Naive thymus-derived CD4-positive, alpha-beta T cell (primary cell): ENCODE measurements at regions not wholly inside any gene's neighbourhood (a gene's known extent, or its start where the extent isn't known, plus 50 kb on each side); places are given as distances from the start of the nearest gene placed in this dataset.

Experiments
- ATAC-seq: fragments of 150-1000 bp; cut with Tn5 transposase; 2 replicates; pipeline ENCODE4 v1.10.0; 2021; ENCODE audit warnings: mild to moderate bottlenecking, moderate library complexity
- CTCF ChIA-PET: fragments of 350-600 bp; sonication (Branson Sonifier 250); formaldehyde crosslinking; loops from one replicate; lab custom pipeline; 2021; ENCODE audit warnings: antibody characterized with exemption; lab: Charles Lee
- POLR2A ChIA-PET: fragments of 350-600 bp; sonication (Branson Sonifier 250); formaldehyde crosslinking; loops from one replicate; lab custom pipeline; 2021; ENCODE audit warnings: antibody characterized with exemption, inconsistent platforms; lab: Charles Lee
- DNase-seq, 9 donors: peaks; one replicate each; pipeline versions ENCODE4 v3.0.0 to v3.0.0-alpha.2; 2020 to 2022; ENCODE audit warnings: mixed read lengths in 1 of 9
- H3K27ac ChIP-seq: one replicate; pipeline ENCODE4 v1.7.0; 2013; ENCODE audit warnings: mild to moderate bottlenecking, low read depth, low read length, moderate library complexity
- H3K27me3 ChIP-seq, 2 donors: one replicate each; pipeline ENCODE4 v1.7.0; 2013; ENCODE audit warnings: low read length in 2 of 2, mild to moderate bottlenecking in 2 of 2, moderate library complexity in 2 of 2; ENCODE audit not compliant: control insufficient read depth in 2 of 2, insufficient read depth in 2 of 2
- H3K36me3 ChIP-seq, 3 experiments: 1 replicate in 2 of 3; 2 replicates in 1 of 3; pipeline ENCODE4 v1.7.0; 2013; ENCODE audit warnings: low read length in 3 of 3, mild to moderate bottlenecking in 3 of 3, moderate library complexity in 1 of 3; ENCODE audit not compliant: insufficient read depth in 3 of 3, control insufficient read depth in 2 of 3
- H3K4me1 ChIP-seq, 2 donors: one replicate each; pipeline ENCODE4 v1.7.0; 2013; ENCODE audit warnings: low read length in 2 of 2, mild to moderate bottlenecking in 2 of 2, moderate library complexity in 1 of 2; ENCODE audit not compliant: control insufficient read depth in 2 of 2, insufficient read depth in 2 of 2
- H3K4me3 ChIP-seq: 2 replicates; pipeline ENCODE4 v1.7.0; 2013; ENCODE audit warnings: mild to moderate bottlenecking, low read length
- H3K9me3 ChIP-seq, 3 experiments: 1 replicate in 2 of 3; 2 replicates in 1 of 3; pipeline ENCODE4 v1.7.0; 2013; ENCODE audit warnings: low read length in 3 of 3; ENCODE audit not compliant: control insufficient read depth in 2 of 3
- H3K27ac Mint-ChIP-seq, 9 donors: one replicate each; pipeline ENCODE4 v1.8.0; 2020 to 2022; ENCODE audit warnings: mixed read lengths in 9 of 9, mild to moderate bottlenecking in 8 of 9, moderate library complexity in 5 of 9, inconsistent platforms in 2 of 9
- H3K27me3 Mint-ChIP-seq, 5 donors: one replicate each; pipeline ENCODE4 v1.8.0; 2021 to 2022; ENCODE audit warnings: mixed read lengths in 5 of 5, mild to moderate bottlenecking in 1 of 5
- H3K36me3 Mint-ChIP-seq, 5 donors: one replicate each; pipeline ENCODE4 v1.8.0; 2020 to 2022; ENCODE audit warnings: mixed read lengths in 5 of 5, mild to moderate bottlenecking in 3 of 5, inconsistent platforms in 1 of 5
- H3K4me1 Mint-ChIP-seq, 7 donors: one replicate each; pipeline ENCODE4 v1.8.0; 2020 to 2022; ENCODE audit warnings: mixed read lengths in 7 of 7, mild to moderate bottlenecking in 3 of 7, inconsistent platforms in 1 of 7
- H3K4me3 Mint-ChIP-seq, 10 donors: one replicate each; pipeline ENCODE4 v1.8.0; 2020 to 2022; ENCODE audit warnings: mild to moderate bottlenecking in 10 of 10, mixed read lengths in 10 of 10, moderate library complexity in 6 of 10, inconsistent platforms in 2 of 10
- H3K9me3 Mint-ChIP-seq, 11 donors: one replicate each; pipeline ENCODE4 v1.8.0; 2020 to 2022; ENCODE audit warnings: mixed read lengths in 11 of 11, mild to moderate bottlenecking in 4 of 11, inconsistent platforms in 1 of 11, moderate library complexity in 1 of 11
- intact Hi-C, 2 donors: fragments of 100-400 bp; cut with micrococcal nuclease; formaldehyde crosslinking; loops; one replicate each; pipeline ENCODE4 v1.15.1; 2023

DNA sequence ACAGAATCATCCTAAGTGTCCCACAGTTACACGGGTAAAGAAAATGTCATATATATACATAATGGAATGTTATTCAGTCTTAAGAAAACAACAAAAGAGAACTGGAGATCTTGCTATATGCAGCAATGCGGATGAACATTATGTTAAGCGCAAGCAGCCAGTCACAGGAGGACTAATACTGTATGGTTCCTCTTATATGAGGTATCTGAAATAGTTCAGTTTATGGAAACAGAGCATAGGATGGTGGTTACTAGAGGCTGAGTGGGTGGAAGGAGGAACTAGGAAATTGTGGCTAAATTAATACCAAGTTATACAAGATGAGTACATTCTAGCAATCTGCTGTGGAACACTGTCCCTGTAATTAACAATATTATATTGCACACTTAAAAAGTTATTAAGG lies 834.3 kb downstream of the KCNT2 start:
- Mint-ChIP-seq H3K36me3 (no peaks in the 10 kb centered on the region), H3K27me3 (no peaks in the 10 kb centered on the region), H3K9me3 (peaks cover 0 to 3% (median 0%) of the 10 kb centered on the region in 11 donors), H3K4me3 (no peak overlapping the region), H3K4me1 (no peaks in the 10 kb centered on the region), H3K27ac (no peak overlapping the region)
- ChIA-PET CTCF (no interaction called here), POLR2A (no interaction called here)
- no peaks in the 10 kb centered on the region for H3K36me3 ChIP-seq
- H3K27ac ChIP-seq = no peak overlapping the region
- ATAC-seq (no peak), DNase-seq (no peak)
- H3K27me3 ChIP-seq = no peaks in the 10 kb centered on the region
- intact Hi-C loops = no loop called here
- H3K9me3 ChIP-seq = no peaks in the 10 kb centered on the region
- no peak overlapping the region for H3K4me3 ChIP-seq
- no peaks in the 10 kb centered on the region for H3K4me1 ChIP-seq

DNA sequence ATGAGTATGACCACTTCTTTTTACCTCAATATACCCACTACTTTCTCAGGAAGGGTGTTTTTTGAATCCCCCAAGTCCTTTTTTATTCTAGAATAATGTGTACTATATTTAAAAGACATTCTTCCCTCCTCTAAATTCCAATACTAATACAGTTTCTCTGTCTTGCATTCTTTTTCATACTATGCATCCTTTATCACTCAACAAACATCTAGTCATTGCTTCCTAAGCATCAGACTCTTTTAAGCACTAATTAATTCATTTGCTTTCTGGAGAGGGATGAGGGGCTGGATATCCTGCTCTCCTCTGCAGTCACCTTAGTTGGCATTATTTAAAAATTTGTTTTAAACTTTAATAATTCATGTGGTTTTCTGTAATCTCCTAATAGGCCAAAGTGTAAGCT lies 838.8 kb downstream of the KCNT2 start:
- H3K36me3 Mint-ChIP-seq = no peaks in the 10 kb centered on the region
- Histone ChIP-seq H3K4me3 (no peak overlapping the region), H3K36me3 (no peaks in the 10 kb centered on the region), H3K27me3 (no peaks in the 10 kb centered on the region), H3K9me3 (no peaks in the 10 kb centered on the region), H3K27ac (no peak overlapping the region), H3K4me1 (no peaks in the 10 kb centered on the region)
- ATAC-seq = no peak
- H3K9me3 Mint-ChIP-seq = peaks cover 0 to 7% (median 0%) of the 10 kb centered on the region in 11 donors
- H3K4me1 Mint-ChIP-seq = no peaks in the 10 kb centered on the region
- POLR2A ChIA-PET = no interaction called here
- intact Hi-C loops = no loop called here
- no peak for DNase-seq
- CTCF ChIA-PET = no interaction called here
- H3K27me3 Mint-ChIP-seq = no peaks in the 10 kb centered on the region
- no peak overlapping the region for H3K27ac Mint-ChIP-seq
- no peak overlapping the region for H3K4me3 Mint-ChIP-seq

DNA sequence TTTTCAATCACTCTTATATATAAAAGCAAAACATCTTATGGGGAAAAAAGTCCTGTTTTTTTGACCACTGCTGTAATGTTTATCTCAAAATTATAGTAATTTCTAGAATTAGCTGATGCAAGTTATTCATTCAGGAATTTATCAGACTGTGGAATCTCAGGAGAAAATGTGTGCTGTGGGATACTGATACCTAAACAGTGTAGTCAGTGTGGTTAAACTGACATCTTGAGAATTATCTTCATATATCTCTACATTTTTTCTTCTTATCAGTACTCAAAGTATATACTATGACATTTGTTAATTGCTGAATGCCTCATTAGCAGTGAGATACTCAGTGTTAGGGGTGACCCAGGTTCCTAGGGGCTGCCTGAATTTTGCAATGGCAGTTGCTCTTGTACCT lies 839.3 kb downstream of the KCNT2 start:
- Histone ChIP-seq H3K36me3 (no peaks in the 10 kb centered on the region), H3K27ac (no peak overlapping the region), H3K27me3 (no peaks in the 10 kb centered on the region), H3K4me3 (no peak overlapping the region), H3K9me3 (no peaks in the 10 kb centered on the region), H3K4me1 (no peaks in the 10 kb centered on the region)
- POLR2A ChIA-PET = no interaction called here
- ATAC-seq (no peak), DNase-seq (no peak)
- intact Hi-C loops = no loop called here
- no peaks in the 10 kb centered on the region for H3K27me3 Mint-ChIP-seq
- no peaks in the 10 kb centered on the region for H3K4me1 Mint-ChIP-seq
- H3K36me3 Mint-ChIP-seq = no peaks in the 10 kb centered on the region
- CTCF ChIA-PET = no interaction called here
- no peak overlapping the region for H3K27ac Mint-ChIP-seq
- no peak overlapping the region for H3K4me3 Mint-ChIP-seq
- H3K9me3 Mint-ChIP-seq = peaks cover 0 to 7% (median 0%) of the 10 kb centered on the region in 11 donors

DNA sequence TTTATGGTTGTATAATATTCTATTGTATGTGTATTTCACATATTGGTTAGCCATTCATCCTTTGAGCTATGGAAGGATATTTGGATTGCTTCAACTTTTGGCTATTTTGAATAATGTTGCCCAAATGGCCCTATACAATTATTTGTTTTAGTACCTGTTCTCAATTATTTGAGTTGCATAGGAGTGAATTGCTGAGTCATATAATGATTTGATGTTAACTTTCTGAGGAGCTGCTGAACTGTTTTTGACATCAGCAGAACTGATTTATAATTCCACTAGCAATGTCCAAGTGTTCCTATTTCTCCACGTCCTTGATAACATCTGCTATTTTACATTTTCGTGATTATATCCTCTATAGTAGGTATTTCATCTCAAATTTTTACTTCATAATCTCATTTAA lies 839.9 kb downstream of the KCNT2 start:
- intact Hi-C loops = no loop called here

DNA sequence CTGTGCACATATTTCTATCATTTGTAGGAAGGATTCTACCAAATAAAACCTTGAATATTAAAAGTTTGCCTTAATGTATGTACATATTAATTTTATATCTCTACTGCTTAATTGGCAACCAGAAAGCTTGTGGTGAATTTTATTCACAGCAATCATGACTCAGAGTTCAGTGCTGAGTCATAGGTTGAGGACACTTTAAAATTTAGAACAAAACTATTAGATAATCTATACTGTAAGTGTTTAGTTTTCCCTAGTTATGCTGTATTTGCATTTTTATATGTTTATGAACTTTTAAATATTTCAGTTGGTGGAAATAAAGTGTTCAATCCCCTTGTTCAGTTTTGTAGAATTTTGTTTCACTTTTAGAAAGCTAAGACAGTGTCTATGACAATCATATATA lies 841.5 kb downstream of the KCNT2 start:
- ATAC-seq (no peak), DNase-seq (no peak)
- H3K27ac Mint-ChIP-seq = no peak overlapping the region
- H3K27me3 Mint-ChIP-seq = no peaks in the 10 kb centered on the region
- no peaks in the 10 kb centered on the region for H3K36me3 Mint-ChIP-seq
- CTCF ChIA-PET = no interaction called here
- Histone ChIP-seq H3K27ac (no peak overlapping the region), H3K9me3 (no peaks in the 10 kb centered on the region), H3K36me3 (no peaks in the 10 kb centered on the region), H3K4me1 (no peaks in the 10 kb centered on the region), H3K4me3 (no peak overlapping the region), H3K27me3 (no peaks in the 10 kb centered on the region)
- intact Hi-C loops = no loop called here
- peaks cover 0 to 7% (median 0%) of the 10 kb centered on the region in 11 donors for H3K9me3 Mint-ChIP-seq
- H3K4me1 Mint-ChIP-seq = no peaks in the 10 kb centered on the region
- H3K4me3 Mint-ChIP-seq = no peak overlapping the region
- POLR2A ChIA-PET = no interaction called here

More for the DNA sequence above, 839.9 kb downstream of the KCNT2 start:
- Histone ChIP-seq H3K4me1 (no peaks in the 10 kb centered on the region), H3K27ac (no peak overlapping the region), H3K9me3 (no peaks in the 10 kb centered on the region), H3K27me3 (no peaks in the 10 kb centered on the region), H3K36me3 (no peaks in the 10 kb centered on the region), H3K4me3 (no peak overlapping the region)
- Mint-ChIP-seq H3K36me3 (no peaks in the 10 kb centered on the region), H3K27ac (no peak overlapping the region), H3K27me3 (no peaks in the 10 kb centered on the region), H3K4me1 (no peaks in the 10 kb centered on the region), H3K4me3 (no peak overlapping the region), H3K9me3 (peaks cover 0 to 7% (median 0%) of the 10 kb centered on the region in 11 donors)
- CTCF ChIA-PET = no interaction called here
- ATAC-seq = no peak
- DNase-seq = no peak
- POLR2A ChIA-PET = no interaction called here

DNA sequence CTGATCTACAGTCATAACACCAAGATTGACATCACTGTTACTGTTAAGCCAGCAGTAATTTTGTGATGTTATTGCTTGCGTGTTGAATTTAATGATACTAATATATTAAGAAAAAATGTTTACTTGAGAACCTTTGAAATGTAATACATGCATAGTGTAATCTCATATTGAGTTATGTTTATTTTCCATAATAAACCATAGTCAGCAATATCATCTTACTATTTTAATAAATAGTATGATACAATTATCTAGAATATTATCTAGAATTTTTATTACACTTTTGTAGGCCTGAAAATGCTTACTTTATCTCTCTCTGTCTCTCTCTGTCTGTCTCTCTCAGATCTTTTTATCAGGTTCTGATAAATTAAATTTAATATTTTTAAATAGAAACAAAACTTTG lies 843.1 kb downstream of the KCNT2 start:
- Mint-ChIP-seq H3K27me3 (no peaks in the 10 kb centered on the region), H3K36me3 (no peaks in the 10 kb centered on the region), H3K4me3 (no peak overlapping the region), H3K27ac (no peak overlapping the region), H3K4me1 (no peaks in the 10 kb centered on the region), H3K9me3 (peaks cover 0 to 4% (median 0%) of the 10 kb centered on the region in 11 donors)
- ChIA-PET POLR2A (no interaction called here), CTCF (no interaction called here)
- no peaks in the 10 kb centered on the region for H3K9me3 ChIP-seq
- H3K27ac ChIP-seq = no peak overlapping the region
- DNase-seq = no peak
- intact Hi-C loops = no loop called here
- no peaks in the 10 kb centered on the region for H3K27me3 ChIP-seq
- no peak overlapping the region for H3K4me3 ChIP-seq
- no peaks in the 10 kb centered on the region for H3K4me1 ChIP-seq
- ATAC-seq = no peak
- H3K36me3 ChIP-seq = no peaks in the 10 kb centered on the region

DNA sequence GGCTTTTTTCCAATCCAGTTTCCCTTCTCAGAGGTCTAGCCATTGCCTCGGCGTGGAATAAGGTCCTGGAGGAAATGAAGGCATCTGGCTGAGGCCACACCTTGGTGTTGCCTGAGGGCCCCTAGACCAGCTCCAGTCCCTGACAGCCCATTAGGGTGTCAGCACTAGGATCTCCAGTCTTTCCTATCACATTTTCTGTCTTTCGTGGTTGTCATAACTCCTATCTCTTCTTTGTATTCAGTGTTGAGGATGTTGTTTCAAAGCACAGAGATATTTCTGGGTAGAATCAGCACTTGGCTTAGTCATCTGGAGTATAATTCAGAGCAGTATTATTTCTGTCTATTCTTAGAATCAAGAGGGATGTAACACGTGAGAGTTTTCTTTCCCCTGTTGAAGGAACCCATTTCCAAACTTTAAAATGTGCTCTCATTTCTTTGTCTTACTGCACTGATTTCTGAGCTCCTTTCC lies 844.3 kb downstream of the KCNT2 start:
- ATAC-seq = no peak
- DNase-seq = no peak
- Histone ChIP-seq H3K27ac (no peak overlapping the region), H3K4me1 (no peaks in the 10 kb centered on the region), H3K9me3 (no peaks in the 10 kb centered on the region), H3K4me3 (no peak overlapping the region), H3K27me3 (no peaks in the 10 kb centered on the region), H3K36me3 (no peaks in the 10 kb centered on the region)
- ChIA-PET POLR2A (no interaction called here), CTCF (no interaction called here)
- Mint-ChIP-seq H3K36me3 (no peaks in the 10 kb centered on the region), H3K4me3 (no peak overlapping the region), H3K9me3 (peaks cover 0 to 4% (median 0%) of the 10 kb centered on the region in 11 donors), H3K27ac (no peak overlapping the region), H3K27me3 (no peaks in the 10 kb centered on the region), H3K4me1 (no peaks in the 10 kb centered on the region)
- intact Hi-C loops = no loop called here
